Stimulated activated CD4-positive, alpha-beta T cell treated with anti-CD3 and anti-CD28 coated beads, TNF-alpha, amount 100 ng/mL, for 48 hours (primary cell): ENCODE measurements at regions not wholly inside any gene's neighbourhood (a gene's known extent, or its start where the extent isn't known, plus 50 kb on each side); places are given as distances from the start of the nearest gene placed in this dataset.
"Not testable (repeated sequence)": the region's sequence is repeated elsewhere in the genome, so short reads cannot be mapped to it uniquely, and the experiment has no call there.

Experiments used
- DNase-seq, 3 donors: peaks; one replicate each; pipeline ENCODE4 v3.0.0-alpha.2; 2020; ENCODE audit warnings: low read depth in 3 of 3

DNA sequence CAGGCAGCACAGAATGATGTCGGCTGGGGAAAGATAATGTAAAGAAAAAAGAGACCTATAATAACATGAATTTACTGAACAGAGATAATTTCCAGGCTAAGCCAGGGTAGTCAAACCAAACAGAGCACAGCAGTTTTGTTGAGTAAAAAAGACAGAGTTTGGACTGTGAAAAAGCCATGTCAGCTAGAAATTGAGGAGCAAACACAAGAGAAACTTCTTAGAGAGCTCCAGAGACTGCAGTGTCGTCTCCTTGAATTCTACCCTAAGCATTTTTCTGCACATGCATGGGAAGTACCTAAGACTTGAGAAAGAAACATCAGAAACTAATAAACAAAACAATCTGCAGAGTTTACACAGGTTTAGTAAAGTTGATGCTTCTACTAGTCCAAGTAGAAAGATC, 1098.8 kb upstream of the CDH8 start:
- no peak for DNase-seq

DNA sequence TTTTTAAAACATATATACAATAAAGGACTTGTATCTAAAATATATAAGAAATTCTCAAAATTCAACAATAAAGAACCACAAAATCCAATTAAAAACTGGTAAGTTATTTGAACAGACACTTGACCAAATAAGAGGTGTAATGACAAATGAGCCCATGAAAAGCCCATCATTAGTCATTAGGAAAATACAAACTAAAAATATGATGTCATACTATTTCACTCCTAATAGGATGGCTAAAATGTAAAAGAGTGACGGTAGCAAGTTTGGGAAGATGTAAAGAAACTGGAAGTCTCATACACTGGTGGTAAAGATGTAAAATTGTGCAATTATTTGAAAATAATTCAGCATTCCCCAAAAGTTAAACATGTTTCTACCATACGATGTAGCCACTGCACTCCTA, 1095.3 kb upstream of the CDH8 start:
- no peak for DNase-seq

DNA sequence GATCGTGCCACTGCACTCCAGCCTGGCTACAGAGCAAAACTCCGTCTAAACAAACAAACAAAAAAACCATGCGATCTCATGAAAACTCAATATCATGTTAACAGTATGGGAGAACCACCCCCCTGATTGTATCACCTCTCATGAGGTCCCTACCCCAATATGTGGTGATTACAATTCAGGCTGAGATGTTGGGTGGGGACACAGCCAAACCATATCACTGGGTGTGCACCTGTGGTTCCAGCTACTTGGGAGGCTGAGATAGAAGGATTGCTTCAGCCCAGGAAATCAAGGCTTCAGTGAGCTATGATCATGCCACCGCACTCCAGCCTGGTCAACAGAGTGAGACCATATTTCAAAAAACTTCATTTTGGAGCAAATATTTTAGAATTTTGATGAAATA, 1094.7 kb upstream of the CDH8 start:
- no peak for DNase-seq

DNA sequence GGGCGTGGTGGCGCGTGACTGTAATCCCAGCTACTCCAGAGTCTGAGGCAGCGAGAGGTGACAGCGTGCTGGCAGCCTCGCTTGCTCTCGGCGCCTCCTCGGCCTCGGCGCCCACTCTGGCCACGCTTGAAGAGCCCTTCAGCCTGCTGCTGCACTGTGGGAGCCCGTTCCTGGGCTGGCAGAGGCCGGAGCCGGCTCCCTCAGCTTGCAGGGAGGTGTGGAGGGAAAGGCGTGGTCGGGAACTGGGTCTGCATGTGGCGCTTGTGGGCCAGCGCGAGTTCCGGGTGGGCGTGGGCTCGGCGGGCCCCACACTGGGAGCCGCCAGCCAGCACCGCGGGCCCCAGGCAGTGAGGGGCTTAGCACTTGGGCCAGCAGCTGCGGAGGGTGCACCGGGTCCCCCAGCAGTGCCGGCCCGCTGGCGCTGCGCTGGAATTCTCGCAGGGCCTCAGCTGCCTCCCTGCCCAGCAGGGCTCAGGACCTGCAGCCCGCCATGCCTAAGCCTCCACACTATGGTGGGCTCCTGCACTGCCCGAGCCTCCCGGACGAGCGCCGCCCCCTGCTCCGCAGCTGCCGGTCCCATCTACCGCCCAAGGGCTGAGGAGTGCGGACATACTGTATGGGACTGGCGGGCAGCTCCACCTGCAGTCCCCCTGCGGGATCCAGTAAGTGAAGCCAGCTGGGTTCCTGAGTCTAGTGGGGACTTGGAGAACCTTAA, 1093.3 kb upstream of the CDH8 start:
- DNase-seq: no peak

GRCh38 chr16:63119905-63120304, 1083.7 kb upstream of the CDH8 start:
- DNase-seq: not testable (repeated sequence)

DNA sequence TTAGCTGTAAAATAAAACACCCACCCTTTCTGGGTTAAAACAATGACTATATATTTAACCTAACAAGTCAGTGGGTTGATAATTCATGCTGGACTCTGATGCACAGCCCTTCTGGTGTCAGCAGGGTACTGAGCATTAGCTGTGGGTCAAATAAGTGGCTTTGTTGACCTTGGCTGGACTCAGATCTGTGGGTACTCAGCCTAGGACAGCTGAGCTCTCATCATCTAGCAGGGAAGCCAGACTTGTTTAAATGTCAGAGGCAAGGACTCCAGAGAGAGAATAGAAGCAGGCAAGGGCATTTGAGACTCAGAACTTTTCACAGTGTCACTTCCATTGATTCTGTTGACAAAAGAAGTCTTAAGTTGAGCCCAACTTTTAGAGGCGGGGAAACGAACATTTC, 1063.8 kb upstream of the CDH8 start:
- DNase-seq: no peak

DNA sequence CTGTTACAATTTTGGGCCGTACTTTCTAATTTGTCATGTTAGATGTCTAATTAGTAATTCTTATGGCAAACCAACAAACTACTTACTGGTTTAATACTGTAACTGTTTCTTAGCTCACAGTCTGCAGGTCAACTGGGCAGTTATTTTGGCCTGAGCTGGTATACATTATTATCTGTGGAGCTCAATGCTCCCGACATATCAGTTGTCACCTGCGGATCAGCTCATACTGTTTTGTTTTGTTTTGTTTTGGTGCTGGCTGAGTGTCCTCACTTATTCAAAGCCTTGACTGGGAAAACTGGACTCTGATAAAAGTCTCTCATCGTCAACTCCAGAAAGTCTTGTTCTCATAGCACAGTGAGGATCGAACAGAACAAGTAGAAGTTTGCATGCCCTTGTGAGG, 1060.6 kb upstream of the CDH8 start:
- DNase-seq: no peak

- no peak for DNase-seq
Measured at GRCh38 chr16:63092736-63093135, 1056.5 kb upstream of the CDH8 start.

DNA sequence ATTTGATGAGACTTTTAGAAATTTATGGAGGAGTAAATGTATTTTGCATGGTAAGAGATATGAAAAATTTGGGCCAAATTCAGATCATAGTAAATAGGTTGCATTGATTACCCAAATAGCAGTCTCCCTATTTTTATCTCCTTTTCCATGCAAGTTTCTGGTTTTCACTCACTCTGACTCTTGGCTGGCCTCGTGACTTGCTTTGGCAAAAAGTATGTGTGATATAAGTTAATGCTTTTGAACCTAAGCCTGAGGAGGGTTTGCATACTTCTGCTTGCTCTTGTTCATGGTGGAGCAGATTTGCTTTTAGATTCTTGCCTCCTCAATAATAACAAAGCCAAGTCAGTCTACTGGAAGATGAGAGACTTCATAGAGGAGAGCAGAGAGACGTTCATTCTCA, 1045.9 kb upstream of the CDH8 start:
- DNase-seq: no peak

DNA sequence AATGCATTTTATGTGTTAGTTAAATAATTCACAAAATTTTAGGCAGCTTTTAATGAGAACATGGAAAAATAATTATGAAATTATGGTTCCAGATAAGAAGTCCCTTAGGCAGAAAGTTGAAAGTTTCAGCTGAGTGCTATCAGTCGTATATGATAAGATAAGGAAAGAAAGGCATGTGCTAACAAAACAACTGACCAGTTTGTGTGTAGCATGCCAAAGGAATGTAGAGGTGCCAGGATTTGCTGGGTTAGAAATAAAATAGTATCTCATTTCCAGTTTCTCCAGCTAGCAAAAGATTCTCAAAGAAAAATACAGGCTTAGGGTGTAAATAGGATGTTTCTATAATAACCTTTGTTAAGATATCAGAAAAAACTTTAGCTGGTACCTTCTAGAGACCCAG, 1044.5 kb upstream of the CDH8 start:
- no peak for DNase-seq

- DNase-seq: no peak
Measured at GRCh38 chr16:63069047-63069446, 1032.8 kb upstream of the CDH8 start.

DNA sequence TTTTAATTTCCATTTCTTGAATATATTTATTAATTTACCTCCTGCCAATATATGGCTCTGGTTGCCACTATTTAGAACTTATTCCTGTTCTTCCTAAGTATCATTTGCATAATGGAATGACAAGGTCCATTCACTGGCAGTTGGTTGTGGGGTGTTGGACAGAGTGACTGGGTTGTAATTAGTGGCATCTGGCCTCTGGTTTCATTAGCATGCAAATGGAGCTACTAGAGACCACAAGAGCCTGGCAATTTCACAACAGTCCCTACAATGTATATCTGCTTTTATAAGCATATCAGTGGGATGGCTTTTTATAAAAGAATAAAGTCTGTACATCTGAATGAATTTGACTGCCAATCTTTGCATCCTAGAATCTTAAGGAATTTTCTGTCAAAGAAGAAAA, 1030.9 kb upstream of the CDH8 start:
- DNase-seq: no peak

- DNase-seq: no peak
Measured at GRCh38 chr16:63066552-63066951, 1030.3 kb upstream of the CDH8 start.

DNA sequence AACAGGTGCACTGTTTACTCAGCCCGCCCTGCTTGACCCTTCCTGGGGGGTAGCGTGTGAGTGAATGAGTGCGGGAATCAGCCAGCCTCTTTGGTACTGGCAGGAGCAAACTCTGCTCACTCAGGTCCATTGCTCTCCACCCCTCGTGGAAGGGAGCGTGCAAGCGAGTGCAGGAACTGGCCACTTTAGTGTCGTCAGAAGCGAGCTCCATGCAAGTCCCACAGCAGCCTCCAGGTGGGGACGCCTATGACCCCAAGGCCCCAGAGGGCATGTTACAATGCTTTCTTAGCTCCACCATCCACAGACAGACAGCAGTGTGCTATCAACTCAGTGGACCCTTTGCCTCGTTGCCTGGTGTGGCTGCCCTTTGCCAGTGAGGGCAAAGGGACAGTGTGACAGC, 1025.1 kb upstream of the CDH8 start:
- DNase-seq: no peak

- DNase-seq: no peak
Measured at GRCh38 chr16:63059676-63060075, 1023.4 kb upstream of the CDH8 start.

DNA sequence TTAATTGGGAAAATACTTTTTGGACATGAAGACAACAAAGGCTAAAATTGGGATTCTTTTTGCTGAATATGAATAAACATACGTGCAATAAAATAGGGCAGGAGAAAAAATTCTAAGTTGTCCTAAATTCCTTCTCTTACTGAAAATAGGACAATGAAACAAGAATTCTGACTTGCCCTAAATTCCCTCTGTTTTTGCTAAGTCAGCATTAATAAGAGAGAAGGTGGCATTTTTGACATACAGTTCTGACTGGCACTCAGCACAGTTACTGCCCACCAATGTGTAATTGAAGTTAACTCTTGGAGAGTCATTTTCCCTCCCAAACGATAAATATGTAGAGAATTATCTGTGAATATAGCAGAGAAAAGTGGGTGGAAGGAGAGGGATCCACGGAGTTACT, 1021.1 kb upstream of the CDH8 start:
- no peak for DNase-seq

GRCh38 chr16:63050391-63050790, 1014.2 kb upstream of the CDH8 start:
- no peak for DNase-seq

DNA sequence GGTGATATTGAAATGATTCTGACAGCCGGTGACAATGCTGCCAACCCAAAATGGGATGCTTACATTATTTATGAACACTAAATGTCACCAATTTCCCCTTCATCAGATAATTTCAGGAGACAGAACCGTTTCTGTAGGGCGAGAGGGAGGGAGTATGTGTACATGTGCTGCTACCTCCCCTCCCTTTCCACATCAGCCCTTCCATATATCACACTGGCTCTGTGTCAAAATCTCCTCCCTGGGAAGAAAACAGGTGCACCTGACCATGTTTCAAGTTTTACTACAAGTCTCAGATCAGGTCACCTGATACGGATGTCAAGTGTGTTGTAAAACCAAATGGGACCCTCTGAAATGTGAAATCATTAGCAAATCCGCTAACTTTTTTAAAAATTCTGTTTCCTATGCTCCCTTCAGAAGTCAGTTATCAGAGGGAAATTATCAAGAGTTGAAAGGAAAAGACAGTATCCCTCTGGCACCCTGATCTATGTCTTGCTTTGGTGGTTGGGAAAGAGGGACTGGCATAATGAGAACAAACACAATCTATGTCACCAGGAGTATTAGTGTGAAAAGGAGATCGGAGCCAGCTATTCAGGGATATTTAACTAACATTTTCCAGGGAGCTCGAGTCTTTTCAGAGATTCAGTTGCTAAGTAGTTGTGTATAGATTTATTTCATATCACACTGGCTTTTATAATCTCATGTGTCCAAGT, 1002.3 kb upstream of the CDH8 start:
- DNase-seq: no peak

- DNase-seq: no peak
Measured at GRCh38 chr16:63037761-63038396, 1001.6 kb upstream of the CDH8 start.

DNA sequence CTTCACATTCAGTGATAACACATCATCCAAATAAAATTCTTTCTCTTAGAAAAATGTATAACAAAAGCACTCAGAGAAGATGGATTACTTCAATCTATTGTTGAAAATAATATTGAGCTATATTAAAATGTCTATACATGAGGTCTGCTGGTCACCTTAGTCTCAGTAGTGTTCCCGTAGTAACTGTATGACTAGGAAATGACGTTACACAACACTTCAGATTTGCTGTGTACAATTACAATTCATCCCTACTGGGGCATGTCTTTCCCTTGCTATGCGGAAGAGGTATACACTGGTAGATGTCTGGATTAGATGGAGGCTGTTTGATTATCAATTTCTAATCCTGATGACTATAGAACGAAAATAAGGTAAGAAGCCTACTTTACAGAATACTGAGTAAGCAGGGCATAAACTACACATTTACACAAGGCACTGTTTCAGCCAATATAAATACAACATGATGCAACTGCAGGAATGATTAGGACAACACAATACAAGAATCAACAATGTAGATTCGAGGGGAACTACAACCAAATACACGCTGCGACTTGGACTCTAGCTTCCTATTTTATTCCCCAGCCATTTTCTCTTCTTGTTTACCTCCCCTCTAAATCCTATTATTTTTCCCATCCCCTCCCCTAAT, 982.5 kb upstream of the CDH8 start:
- no peak for DNase-seq

GRCh38 chr16:63008688-63009087, 972.5 kb upstream of the CDH8 start:
- no peak for DNase-seq

GRCh38 chr16:63005356-63005755, 969.1 kb upstream of the CDH8 start:
- DNase-seq: no peak

DNA sequence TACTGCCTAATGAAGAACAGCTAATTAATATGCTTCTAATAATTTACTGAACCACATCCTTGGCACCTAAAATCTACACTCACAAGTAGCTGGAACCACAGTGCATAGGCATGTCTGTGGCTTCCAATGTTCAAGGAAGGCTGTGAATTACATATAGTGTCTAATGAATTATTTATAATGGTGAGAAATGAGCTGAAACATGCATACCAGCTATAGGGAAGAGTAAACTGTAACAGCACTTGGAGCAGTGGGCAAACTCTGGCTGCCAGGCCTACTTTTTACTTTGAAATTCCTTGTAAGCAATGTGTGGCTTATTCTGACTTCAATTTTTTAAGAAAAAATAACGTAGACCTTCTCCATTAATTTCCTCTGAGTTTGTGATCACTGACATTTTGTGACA, 953.2 kb upstream of the CDH8 start:
- DNase-seq: no peak
